HepG2 (cell line): ENCODE measurements at regions not wholly inside any gene's neighbourhood (a gene's known extent, or its start where the extent isn't known, plus 50 kb on each side); places are given as distances from the start of the nearest gene placed in this dataset.

Experiments
- ATAC-seq: fragments of 200-7000 bp; cut with Tn5 transposase; 3 replicates; pipeline ENCODE4 v1.9.1; 2020; ENCODE audit warnings: mild to moderate bottlenecking, moderate library complexity
- BruUV-seq: library from RNA; stranded (reverse); fragments of 400-500 nt; replicated peaks from 2 replicates; lab custom pipeline; 2021; lab: Mats Ljungman, UMichigan
- CTCF ChIA-PET: fragments of 300-600 bp; formaldehyde crosslinking; extraction: SDS; loops from one replicate; lab custom pipeline; 2021; ENCODE audit warnings: low total read pairs, inconsistent platforms, low intra/inter-chr PET ratio; lab: Yijun Ruan, JAX
- POLR2A ChIA-PET: fragments of 350-600 bp; sonication (Branson Sonifier 250); formaldehyde crosslinking; loops from one replicate; lab custom pipeline; 2020; ENCODE audit warnings: antibody characterized with exemption, inconsistent platforms; lab: Yijun Ruan, JAX
- DNase-seq: peaks from one replicate; pipeline ENCODE4 v3.0.0-alpha.2; 2015; ENCODE audit warnings: low spot score
- FAIRE-seq: peaks from 3 replicates; lab custom pipeline; 2011; peaks lifted over from hg19 to GRCh38; lab: Jason Lieb, UNC
- H2AFZ ChIP-seq: one replicate; pipeline ENCODE4 v1.6.1; 2011; ENCODE audit warnings: low read length, inconsistent platforms
- H3K27ac ChIP-seq: fragments of 300-600 bp; 3 replicates; pipeline ENCODE4 v1.8.0; 2011; ENCODE audit warnings: mixed run types, mild to moderate bottlenecking, mixed read lengths, low read length, inconsistent platforms; ENCODE audit not compliant: insufficient read depth; ENCODE audit errors: extremely low read length
- H3K27me3 ChIP-seq, 2 experiments: fragments of 200-600 bp in 1 of 2; 2 replicates in 1 of 2; 3 replicates in 1 of 2; pipeline versions ENCODE4 v1.6.0 to v1.8.0; 2011; ENCODE audit warnings: low read length in 2 of 2, mild to moderate bottlenecking in 2 of 2, moderate library complexity in 2 of 2, inconsistent platforms in 1 of 2; ENCODE audit not compliant: insufficient read depth in 2 of 2, control insufficient read depth in 1 of 2
- H3K36me3 ChIP-seq, 2 experiments: fragments of 200-600 bp in 1 of 2; replicated peaks in 1 of 2; 2 replicates in 1 of 2; 3 replicates in 1 of 2; pipeline versions ENCODE4 v1.5.1 to v1.8.0; 2011; ENCODE audit warnings: low read length in 2 of 2, inconsistent platforms in 1 of 2; ENCODE audit not compliant: insufficient read depth in 2 of 2, control insufficient read depth in 1 of 2
- H3K4me1 ChIP-seq: 2 replicates; pipeline ENCODE4 v1.5.1; 2012; ENCODE audit warnings: low read length, inconsistent platforms; ENCODE audit not compliant: insufficient read depth
- H3K4me2 ChIP-seq: 2 replicates; pipeline ENCODE4 v1.6.0; 2011; ENCODE audit warnings: low read depth, low read length, inconsistent platforms
- H3K4me3 ChIP-seq, 3 experiments: fragments of 200-600 bp in 1 of 3; sonication (generic), shearing (Covaris generic) in 1 of 3; replicated peaks in 1 of 3; 2 replicates each; pipeline ENCODE4 v1.5.1; 2011 to 2016; ENCODE audit warnings: low read length in 3 of 3, inconsistent platforms in 2 of 3, low read depth in 2 of 3, mild to moderate bottlenecking in 2 of 3, control low read depth in 1 of 3, mixed read lengths in 1 of 3; ENCODE audit not compliant: insufficient read depth in 1 of 3
- H3K79me2 ChIP-seq: one replicate; pipeline ENCODE4 v1.6.1; 2011; ENCODE audit warnings: low read length, inconsistent platforms; ENCODE audit not compliant: insufficient read depth
- H3K9ac ChIP-seq: 2 replicates; pipeline ENCODE4 v1.6.0; 2011; ENCODE audit warnings: mild to moderate bottlenecking, low read depth, low read length, inconsistent platforms; ENCODE audit not compliant: insufficient read depth
- H3K9me3 ChIP-seq: 2 replicates; pipeline ENCODE4 v1.5.1; 2012; ENCODE audit warnings: mild to moderate bottlenecking, low read length
- H4K20me1 ChIP-seq: 2 replicates; pipeline ENCODE4 v1.6.0; 2011; ENCODE audit warnings: inconsistent platforms, mild to moderate bottlenecking, low read length, moderate library complexity; ENCODE audit not compliant: insufficient read depth
- CBX5 ChIP-seq: sonication (generic); formaldehyde crosslinking; IDR thresholded peaks from 2 replicates; pipeline ENCODE4 v1.4.0; 2020; ENCODE audit warnings: missing genetic modification reagents, borderline replicate concordance
- HOXA5 ChIP-seq: sonication (generic); formaldehyde crosslinking; IDR thresholded peaks from 2 replicates; pipeline ENCODE4 v1.4.0; 2020; ENCODE audit warnings: missing genetic modification reagents
- HOXA7 ChIP-seq: sonication (generic); formaldehyde crosslinking; IDR thresholded peaks from 2 replicates; pipeline ENCODE4 v1.8.1; 2022; ENCODE audit warnings: mild to moderate bottlenecking, missing genetic modification reagents, moderate library complexity
- MEF2D ChIP-seq: sonication (generic); formaldehyde crosslinking; IDR thresholded peaks from 2 replicates; pipeline ENCODE4 v1.5.1; 2020; ENCODE audit warnings: mild to moderate bottlenecking, missing genetic modification reagents
- NFE2L1 ChIP-seq: sonication (generic); formaldehyde crosslinking; IDR thresholded peaks from 2 replicates; pipeline ENCODE4 v1.4.0; 2020; ENCODE audit warnings: missing genetic modification reagents, mild to moderate bottlenecking, borderline replicate concordance
- ZNF446 ChIP-seq: sonication (generic); formaldehyde crosslinking; IDR thresholded peaks from 2 replicates; pipeline ENCODE4 v1.5.0; 2020; ENCODE audit warnings: mild to moderate bottlenecking, missing genetic modification reagents
- ZNF496 ChIP-seq: sonication (generic); formaldehyde crosslinking; IDR thresholded peaks from 2 replicates; pipeline ENCODE4 v1.8.1; 2023; ENCODE audit warnings: mild to moderate bottlenecking, moderate library complexity, missing genetic modification reagents; ENCODE audit not compliant: insufficient replicate concordance
- ZNF660 ChIP-seq: sonication (generic); formaldehyde crosslinking; IDR thresholded peaks from 2 replicates; pipeline ENCODE4 v1.5.1; 2020; ENCODE audit warnings: mild to moderate bottlenecking, low read depth, missing genetic modification reagents, borderline replicate concordance
- ZSCAN20 ChIP-seq: sonication (generic); formaldehyde crosslinking; IDR thresholded peaks from 2 replicates; pipeline ENCODE4 v1.4.0; 2020; ENCODE audit warnings: missing genetic modification reagents, mild to moderate bottlenecking, borderline replicate concordance
- ZZZ3 ChIP-seq: sonication (generic); formaldehyde crosslinking; IDR thresholded peaks from 2 replicates; pipeline ENCODE4 v1.4.0; 2020; ENCODE audit warnings: missing genetic modification reagents, mild to moderate bottlenecking, borderline replicate concordance
- WGBS: methylation state at CpG from one replicate; pipeline ENCODE4 v1.1.6; 2017; ENCODE audit warnings: low lambda C conversion rate; 5-methylcytosine and 5-hydroxymethylcytosine counted together
- in situ Hi-C: cut with HindIII; loops from 2 replicates; pipeline ENCODE4 v1.10.0; 2017; ENCODE audit warnings: low pct_unique_long_range_greater_than_20kb; ENCODE audit not compliant: extremely low pct_ligation_motif_present
- intact Hi-C: fragments of 100-400 bp; cut with micrococcal nuclease; formaldehyde crosslinking; loops from one replicate; pipeline ENCODE4 v1.10.0; 2022; ENCODE audit not compliant: unreplicated experiment
- TF ChIP-seq, protein P1 (sequence below): sonication (generic); formaldehyde crosslinking; IDR thresholded peaks from 2 replicates; pipeline ENCODE4 v1.4.0; 2020; ENCODE audit warnings: missing genetic modification reagents, borderline replicate concordance
- TF ChIP-seq, protein P2 (sequence below): sonication (generic); formaldehyde crosslinking; IDR thresholded peaks from 2 replicates; pipeline ENCODE4 v1.5.0; 2020; ENCODE audit warnings: missing genetic modification reagents

DNA sequence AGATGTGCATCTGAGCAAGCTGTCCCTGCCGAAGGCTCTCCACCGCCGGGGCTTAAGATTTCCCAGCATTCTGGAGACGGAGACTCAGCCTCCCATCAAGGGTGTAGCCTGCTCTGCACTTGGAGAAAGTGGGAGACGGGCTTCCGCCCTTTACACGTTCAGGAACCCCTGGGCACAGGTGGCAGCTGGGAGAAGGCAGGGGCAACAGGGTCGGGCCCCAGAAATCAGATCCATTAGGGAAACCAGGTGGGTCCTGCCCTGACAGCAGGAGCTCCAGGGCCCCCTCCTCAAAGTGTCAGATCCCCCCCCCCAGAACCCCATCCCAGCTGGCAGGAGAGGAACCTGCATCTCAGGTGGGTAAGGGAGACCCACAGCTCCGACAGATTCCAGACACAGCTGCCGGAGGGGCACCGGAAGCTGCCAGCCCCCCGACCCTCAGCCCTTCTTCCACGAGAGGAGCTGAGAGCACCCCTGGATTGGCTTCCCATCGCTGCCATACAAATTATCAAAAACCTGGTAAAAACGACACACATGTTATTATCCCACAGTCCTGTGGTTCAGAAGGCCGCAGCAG is 236.6 kb downstream of the NPHP4 start:
- no peak for FAIRE-seq
- Histone ChIP-seq H4K20me1 (no peaks in the 10 kb centered on the region), H3K9ac (no peak overlapping the region), H3K27ac (no peak overlapping the region), H3K79me2 (no peaks in the 10 kb centered on the region), H3K9me3 (no peaks in the 10 kb centered on the region), H2AFZ (no peak overlapping the region), H3K36me3 (no peaks in the 10 kb centered on the region), H3K4me1 (no peaks in the 10 kb centered on the region), H3K4me2 (no peak overlapping the region), H3K27me3 (peaks cover 9 to 79% of the 10 kb centered on the region in 2 experiments), H3K4me3 (no peak overlapping the region)
- in situ Hi-C loops (no loop called here), intact Hi-C loops (no loop called here)
- POLR2A ChIA-PET, result no interaction called here
- no TSS peak for BruUV-seq
- TF ChIP-seq ZNF496 (CRISPR knock-in tag) (no peak), MEF2D (CRISPR knock-in tag) (no peak), ZZZ3 (CRISPR knock-in tag) (no peak), HOXA7 (CRISPR knock-in tag) (no peak), ZNF446 (no peak), HOXA5 (CRISPR knock-in tag) (no peak), ZNF660 (no peak), ZSCAN20 (CRISPR knock-in tag) (no peak), NFE2L1 (CRISPR knock-in tag) (no peak), CBX5 (CRISPR knock-in tag) (no peak)
- TF ChIP-seq, protein P1, sequence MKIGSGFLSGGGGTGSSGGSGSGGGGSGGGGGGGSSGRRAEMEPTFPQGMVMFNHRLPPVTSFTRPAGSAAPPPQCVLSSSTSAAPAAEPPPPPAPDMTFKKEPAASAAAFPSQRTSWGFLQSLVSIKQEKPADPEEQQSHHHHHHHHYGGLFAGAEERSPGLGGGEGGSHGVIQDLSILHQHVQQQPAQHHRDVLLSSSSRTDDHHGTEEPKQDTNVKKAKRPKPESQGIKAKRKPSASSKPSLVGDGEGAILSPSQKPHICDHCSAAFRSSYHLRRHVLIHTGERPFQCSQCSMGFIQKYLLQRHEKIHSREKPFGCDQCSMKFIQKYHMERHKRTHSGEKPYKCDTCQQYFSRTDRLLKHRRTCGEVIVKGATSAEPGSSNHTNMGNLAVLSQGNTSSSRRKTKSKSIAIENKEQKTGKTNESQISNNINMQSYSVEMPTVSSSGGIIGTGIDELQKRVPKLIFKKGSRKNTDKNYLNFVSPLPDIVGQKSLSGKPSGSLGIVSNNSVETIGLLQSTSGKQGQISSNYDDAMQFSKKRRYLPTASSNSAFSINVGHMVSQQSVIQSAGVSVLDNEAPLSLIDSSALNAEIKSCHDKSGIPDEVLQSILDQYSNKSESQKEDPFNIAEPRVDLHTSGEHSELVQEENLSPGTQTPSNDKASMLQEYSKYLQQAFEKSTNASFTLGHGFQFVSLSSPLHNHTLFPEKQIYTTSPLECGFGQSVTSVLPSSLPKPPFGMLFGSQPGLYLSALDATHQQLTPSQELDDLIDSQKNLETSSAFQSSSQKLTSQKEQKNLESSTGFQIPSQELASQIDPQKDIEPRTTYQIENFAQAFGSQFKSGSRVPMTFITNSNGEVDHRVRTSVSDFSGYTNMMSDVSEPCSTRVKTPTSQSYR, result no peak
- TF ChIP-seq, protein P2, sequence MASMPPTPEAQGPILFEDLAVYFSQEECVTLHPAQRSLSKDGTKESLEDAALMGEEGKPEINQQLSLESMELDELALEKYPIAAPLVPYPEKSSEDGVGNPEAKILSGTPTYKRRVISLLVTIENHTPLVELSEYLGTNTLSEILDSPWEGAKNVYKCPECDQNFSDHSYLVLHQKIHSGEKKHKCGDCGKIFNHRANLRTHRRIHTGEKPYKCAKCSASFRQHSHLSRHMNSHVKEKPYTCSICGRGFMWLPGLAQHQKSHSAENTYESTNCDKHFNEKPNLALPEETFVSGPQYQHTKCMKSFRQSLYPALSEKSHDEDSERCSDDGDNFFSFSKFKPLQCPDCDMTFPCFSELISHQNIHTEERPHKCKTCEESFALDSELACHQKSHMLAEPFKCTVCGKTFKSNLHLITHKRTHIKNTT (CRISPR knock-in tag), result no peak
- ATAC-seq, result no peak
- no peak for DNase-seq
- CTCF ChIA-PET, result no interaction called here
- WGBS, result 50% methylated on average over 4 of the region's 16 CpGs
